ENCODE measurements at regions not wholly inside any gene's neighbourhood (a gene's known extent, or its start where the extent isn't known, plus 50 kb on each side); places are given as distances from the start of the nearest gene placed in this dataset.

DNA sequence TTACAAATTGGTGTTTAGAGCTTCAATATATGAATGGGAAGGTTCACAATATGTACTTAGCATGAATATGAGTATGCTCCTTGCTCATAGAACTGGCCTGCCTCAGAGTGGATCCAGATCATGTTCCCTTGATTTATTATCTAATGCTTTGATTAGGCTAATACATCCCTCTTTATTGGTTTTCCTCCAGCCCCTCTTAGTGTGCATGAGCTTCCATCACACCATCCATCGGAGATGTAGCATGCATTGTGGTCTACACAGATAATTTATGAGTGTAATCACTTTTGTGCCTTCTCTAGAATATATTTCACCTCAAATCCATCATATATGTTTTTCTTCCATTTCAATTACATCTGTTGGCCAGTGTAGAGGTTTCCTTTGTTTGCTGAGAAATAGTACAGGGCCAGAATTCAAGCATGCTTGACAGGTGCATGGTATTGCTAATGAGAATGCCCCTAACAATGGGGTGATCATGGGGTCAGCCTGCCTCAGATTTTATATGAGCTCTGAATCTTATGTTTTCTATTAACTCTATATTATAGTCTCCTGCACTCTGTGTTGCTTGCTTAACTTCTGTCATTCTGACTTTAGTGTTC lies 786.4 kb upstream of the ARPP21 start:
- TF ChIP-seq, protein P1, sequence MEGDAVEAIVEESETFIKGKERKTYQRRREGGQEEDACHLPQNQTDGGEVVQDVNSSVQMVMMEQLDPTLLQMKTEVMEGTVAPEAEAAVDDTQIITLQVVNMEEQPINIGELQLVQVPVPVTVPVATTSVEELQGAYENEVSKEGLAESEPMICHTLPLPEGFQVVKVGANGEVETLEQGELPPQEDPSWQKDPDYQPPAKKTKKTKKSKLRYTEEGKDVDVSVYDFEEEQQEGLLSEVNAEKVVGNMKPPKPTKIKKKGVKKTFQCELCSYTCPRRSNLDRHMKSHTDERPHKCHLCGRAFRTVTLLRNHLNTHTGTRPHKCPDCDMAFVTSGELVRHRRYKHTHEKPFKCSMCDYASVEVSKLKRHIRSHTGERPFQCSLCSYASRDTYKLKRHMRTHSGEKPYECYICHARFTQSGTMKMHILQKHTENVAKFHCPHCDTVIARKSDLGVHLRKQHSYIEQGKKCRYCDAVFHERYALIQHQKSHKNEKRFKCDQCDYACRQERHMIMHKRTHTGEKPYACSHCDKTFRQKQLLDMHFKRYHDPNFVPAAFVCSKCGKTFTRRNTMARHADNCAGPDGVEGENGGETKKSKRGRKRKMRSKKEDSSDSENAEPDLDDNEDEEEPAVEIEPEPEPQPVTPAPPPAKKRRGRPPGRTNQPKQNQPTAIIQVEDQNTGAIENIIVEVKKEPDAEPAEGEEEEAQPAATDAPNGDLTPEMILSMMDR (IDR thresholded peaks at IDR 0.05) = no peak
- no peak for TF ChIP-seq POLR2A (IDR thresholded peaks at IDR 0.05)
